Endothelial cell of umbilical vein (primary cell): ENCODE measurements at regions not wholly inside any gene's neighbourhood (a gene's known extent, or its start where the extent isn't known, plus 50 kb on each side); places are given as distances from the start of the nearest gene placed in this dataset.

Source experiments
- BruUV-seq: library from RNA; stranded (reverse); fragments of 400-500 nt; replicated peaks from 2 replicates; lab custom pipeline; 2021; lab: Mats Ljungman, UMichigan
- CTCF ChIA-PET: fragments of 300-600, 350-600 bp; sonication (Branson Sonifier 250); formaldehyde crosslinking; loops from one replicate; lab custom pipeline; 2021; ENCODE audit warnings: antibody characterized with exemption, inconsistent platforms; lab: Charles Lee
- POLR2A ChIA-PET: fragments of 300-600, 350-600 bp; sonication (Branson Sonifier 250); formaldehyde crosslinking; loops from one replicate; lab custom pipeline; 2021; ENCODE audit warnings: antibody characterized with exemption, inconsistent platforms; lab: Charles Lee
- DNase-seq: peaks from one replicate; pipeline ENCODE4 v3.0.0-alpha.2; 2011; ENCODE audit warnings: low read depth, low spot score
- FAIRE-seq: peaks from 2 replicates; lab custom pipeline; 2011; peaks lifted over from hg19 to GRCh38; lab: Jason Lieb, UNC
- H2AFZ ChIP-seq: 2 replicates; pipeline ENCODE4 v1.6.0; 2012; ENCODE audit warnings: low read depth, low read length, control low read depth, inconsistent platforms
- H3K27ac ChIP-seq: 2 replicates; pipeline ENCODE4 v1.5.1; 2011; ENCODE audit warnings: low read depth, mild to moderate bottlenecking, control low read depth, low read length, moderate library complexity; ENCODE audit not compliant: insufficient read depth
- H3K27me3 ChIP-seq, 2 experiments: 2 replicates each; pipeline versions ENCODE4 v1.6.0 to v1.6.1; 2011; ENCODE audit warnings: low read length in 2 of 2, mixed read lengths in 1 of 2; ENCODE audit not compliant: control insufficient read depth in 2 of 2, insufficient read depth in 2 of 2
- H3K36me3 ChIP-seq, 2 experiments: 2 replicates in 1 of 2; 3 replicates in 1 of 2; pipeline ENCODE4 v1.5.1; 2011; ENCODE audit warnings: low read length in 2 of 2, mild to moderate bottlenecking in 1 of 2, moderate library complexity in 1 of 2; ENCODE audit not compliant: control insufficient read depth in 2 of 2, insufficient read depth in 2 of 2; ENCODE audit errors: extremely low read depth in 1 of 2
- H3K4me1 ChIP-seq: 3 replicates; pipeline ENCODE4 v1.5.1; 2011; ENCODE audit warnings: mild to moderate bottlenecking, low read length; ENCODE audit not compliant: control insufficient read depth, insufficient read depth; ENCODE audit errors: extremely low read depth
- H3K4me2 ChIP-seq: 2 replicates; pipeline ENCODE4 v1.6.1; 2011; ENCODE audit warnings: low read length, control low read depth, mixed read lengths; ENCODE audit not compliant: insufficient read depth
- H3K4me3 ChIP-seq, 3 experiments: fragments of 200-600 bp in 1 of 3; sonication (generic), shearing (Covaris generic) in 1 of 3; replicated peaks in 1 of 3; 2 replicates each; pipeline ENCODE4 v1.5.1; 2011 to 2016; ENCODE audit warnings: control low read depth in 3 of 3, low read length in 3 of 3, mild to moderate bottlenecking in 2 of 3, inconsistent platforms in 1 of 3, low read depth in 1 of 3, moderate library complexity in 1 of 3; ENCODE audit not compliant: insufficient read depth in 1 of 3
- H3K79me2 ChIP-seq: 2 replicates; pipeline ENCODE4 v1.6.0; 2012; ENCODE audit warnings: low read length, inconsistent platforms; ENCODE audit not compliant: control insufficient read depth, insufficient read depth
- H3K9ac ChIP-seq: replicated peaks from 2 replicates; pipeline ENCODE3; 2011; ENCODE audit warnings: low read length, control low read depth; ENCODE audit not compliant: insufficient read depth; ENCODE audit errors: extremely low read depth
- H3K9me1 ChIP-seq: replicated peaks from 3 replicates; pipeline ENCODE4 v1.6.0; 2011; ENCODE audit warnings: mild to moderate bottlenecking, low read length; ENCODE audit not compliant: control insufficient read depth, insufficient read depth; ENCODE audit errors: extremely low read depth
- H3K9me3 ChIP-seq: replicated peaks from 2 replicates; pipeline ENCODE4 v1.5.1; 2012; ENCODE audit warnings: low read length, inconsistent platforms; ENCODE audit not compliant: control insufficient read depth, insufficient read depth
- H4K20me1 ChIP-seq: replicated peaks from 2 replicates; pipeline ENCODE3; 2011; ENCODE audit warnings: mild to moderate bottlenecking, low read length; ENCODE audit not compliant: control insufficient read depth, insufficient read depth; ENCODE audit errors: extremely low read depth
- CTCF ChIP-seq, 2 donors: IDR thresholded peaks; 1 replicate in 1 of 2; 2 replicates in 1 of 2; pipeline ENCODE4 v1.5.1; 2011; ENCODE audit warnings: low read length in 2 of 2, mild to moderate bottlenecking in 2 of 2, moderate library complexity in 2 of 2, control low read depth in 1 of 2, inconsistent platforms in 1 of 2, low read depth in 1 of 2; ENCODE audit not compliant: insufficient read depth in 1 of 2; ENCODE audit errors: extremely low read depth in 1 of 2
- EZH2 ChIP-seq: IDR thresholded peaks from 2 replicates; pipeline ENCODE4 v1.6.1; 2012; ENCODE audit warnings: borderline replicate concordance, low read depth, mild to moderate bottlenecking, moderate library complexity, low read length, inconsistent platforms; ENCODE audit not compliant: severe bottlenecking
- FOS ChIP-seq: IDR thresholded peaks from 2 replicates; pipeline ENCODE4 v1.6.1; 2011; ENCODE audit warnings: mild to moderate bottlenecking, low read length, moderate library complexity, borderline replicate concordance; ENCODE audit not compliant: insufficient read depth
- GATA2 ChIP-seq: IDR thresholded peaks from 2 replicates; pipeline ENCODE4 v1.7.0; 2011; ENCODE audit warnings: low read depth, mild to moderate bottlenecking, moderate library complexity, mixed read lengths, low read length; ENCODE audit not compliant: insufficient read length, insufficient read depth
- JUN ChIP-seq: IDR thresholded peaks from 2 replicates; pipeline ENCODE4 v1.6.1; 2011; ENCODE audit warnings: borderline replicate concordance, low read depth; ENCODE audit not compliant: insufficient read length, insufficient read depth
- MAX ChIP-seq: IDR thresholded peaks from 2 replicates; pipeline ENCODE4 v1.6.1; 2011; ENCODE audit not compliant: insufficient read depth, insufficient read length
- MYC ChIP-seq: IDR thresholded peaks from one replicate; pipeline ENCODE4 v1.6.1; 2011; ENCODE audit warnings: mild to moderate bottlenecking, low read depth, low read length
- POLR2A ChIP-seq: IDR thresholded peaks from 2 replicates; pipeline ENCODE4 v1.6.1; 2012; ENCODE audit warnings: low read depth, mild to moderate bottlenecking, control low read depth, low read length
- POLR2AphosphoS5 ChIP-seq: IDR thresholded peaks from 2 replicates; pipeline ENCODE4 v1.6.1; 2012; ENCODE audit warnings: low read depth, mild to moderate bottlenecking, control low read depth, low read length, moderate library complexity; ENCODE audit not compliant: insufficient read depth
- dilution Hi-C: fragments of 300-500 bp; cut with MboI; formaldehyde crosslinking; loops from one replicate; pipeline ENCODE4 v1.15.0; 2019; ENCODE audit warnings: low sequenced_read_pairs; ENCODE audit not compliant: extremely low pct_ligation_motif_present
- intact Hi-C: fragments of 100-400 bp; cut with micrococcal nuclease; formaldehyde crosslinking; loops from one replicate; pipeline ENCODE4 v1.10.0; 2022

DNA sequence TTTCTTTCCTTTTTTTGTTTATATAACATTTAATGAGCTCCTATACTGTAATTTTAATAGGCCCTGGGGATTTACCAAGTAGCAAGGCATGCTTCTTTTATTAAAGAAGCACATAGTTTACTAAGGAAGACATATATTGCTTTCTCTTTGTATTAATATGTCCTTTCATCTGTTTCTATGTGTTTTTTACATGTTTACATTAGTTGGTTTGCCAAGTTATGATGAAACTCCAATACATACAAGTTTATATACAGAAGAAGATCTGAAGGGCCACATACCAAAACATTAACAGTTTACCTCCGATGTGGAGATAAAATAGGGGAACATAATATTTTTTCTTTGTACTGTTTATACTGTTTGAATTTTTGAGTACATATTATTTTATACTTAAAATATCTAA lies 100.9 kb downstream of the LACC1 start:
- FAIRE-seq (no peak), DNase-seq (no peak)
- H3K36me3 ChIP-seq, result no peaks in the 10 kb centered on the region
- no peaks in the 10 kb centered on the region for H3K79me2 ChIP-seq
- TF ChIP-seq GATA2 (no peak), MYC (no peak), EZH2 (no peak)
- no peak overlapping the region for H3K27ac ChIP-seq
- H3K4me3 ChIP-seq, result no peak overlapping the region
- no peaks in the 10 kb centered on the region for H3K4me1 ChIP-seq
- intact Hi-C loops, result no loop called here
- BruUV-seq, result no TSS peak
- no peak overlapping the region for H3K9ac ChIP-seq
- dilution Hi-C loops, result no loop called here
- CTCF ChIA-PET, result no interaction called here
- POLR2A ChIA-PET, result no interaction called here
- H3K9me1 ChIP-seq, result no peaks in the 10 kb centered on the region
- no peaks in the 10 kb centered on the region for H4K20me1 ChIP-seq
- H2AFZ ChIP-seq, result no peak overlapping the region
- H3K4me2 ChIP-seq, result no peak overlapping the region
- H3K9me3 ChIP-seq, result no peaks in the 10 kb centered on the region
- H3K27me3 ChIP-seq, result peaks cover 6% of the 10 kb centered on the region in 2 experiments

GRCh38 chr13:43981091-43981490 lies 101.4 kb downstream of the LACC1 start:
- Histone ChIP-seq H3K9me1 (no peaks in the 10 kb centered on the region), H3K4me2 (no peak overlapping the region), H3K27ac (no peak overlapping the region), H3K36me3 (no peaks in the 10 kb centered on the region), H3K79me2 (no peaks in the 10 kb centered on the region), H3K4me1 (no peaks in the 10 kb centered on the region), H3K4me3 (no peak overlapping the region), H2AFZ (no peak overlapping the region), H3K27me3 (peaks cover 6% of the 10 kb centered on the region in 2 experiments), H3K9ac (no peak overlapping the region), H4K20me1 (no peaks in the 10 kb centered on the region), H3K9me3 (no peaks in the 10 kb centered on the region)
- intact Hi-C loops (no loop called here), dilution Hi-C loops (no loop called here)
- TF ChIP-seq MYC, result no peak
- TF ChIP-seq JUN, result no peak
- no peak for TF ChIP-seq GATA2
- no peak for TF ChIP-seq MAX
- TF ChIP-seq FOS, result no peak
- TF ChIP-seq CTCF (IDR thresholded peaks at IDR 0.05; ENCODE audit: extremely low read depth in 1 of 2, insufficient read depth in 1 of 2, low read depth in 1 of 2, low read length in 2 of 2), result no peak
- no peak for TF ChIP-seq POLR2AphosphoS5
- TF ChIP-seq POLR2A, result no peak
- no peak for TF ChIP-seq EZH2
- ChIA-PET CTCF (no interaction called here), POLR2A (no interaction called here)
- BruUV-seq, result no TSS peak
- DNase-seq (no peak), FAIRE-seq (no peak)
